Activated B cell treated with CpG ODN at 0.5 μM for 24 hours (primary cell): ENCODE measurements at regions not wholly inside any gene's neighbourhood (a gene's known extent, or its start where the extent isn't known, plus 50 kb on each side); places are given as distances from the start of the nearest gene placed in this dataset.

Source experiments
- ATAC-seq: fragments of 200-7000 bp; cut with Tn5 transposase; one replicate; pipeline ENCODE4 v1.10.0; 2021; ENCODE audit warnings: low read depth, mild to moderate bottlenecking, moderate library complexity
- CTCF ChIA-PET: fragments of 350-600 bp; sonication (Branson Sonifier 250); formaldehyde crosslinking; loops from one replicate; lab custom pipeline; 2021; ENCODE audit warnings: antibody characterized with exemption; lab: Charles Lee
- POLR2A ChIA-PET: fragments of 350-600 bp; sonication (Branson Sonifier 250); formaldehyde crosslinking; loops from one replicate; lab custom pipeline; 2021; ENCODE audit warnings: antibody characterized with exemption; lab: Charles Lee
- DNase-seq: peaks from one replicate; pipeline ENCODE4 v3.0.0; 2022
- H3K27ac Mint-ChIP-seq: one replicate; pipeline ENCODE4 v1.8.0; 2020; ENCODE audit warnings: mixed read lengths
- H3K27me3 Mint-ChIP-seq: one replicate; pipeline ENCODE4 v1.8.0; 2021; ENCODE audit warnings: mixed read lengths
- H3K36me3 Mint-ChIP-seq: one replicate; pipeline ENCODE4 v1.8.0; 2021; ENCODE audit warnings: low read depth, mixed read lengths
- H3K4me1 Mint-ChIP-seq: one replicate; pipeline ENCODE4 v1.8.0; 2021; ENCODE audit warnings: mixed read lengths
- H3K4me3 Mint-ChIP-seq: one replicate; pipeline ENCODE4 v1.8.0; 2020; ENCODE audit warnings: mild to moderate bottlenecking, mixed read lengths
- H3K9me3 Mint-ChIP-seq: one replicate; pipeline ENCODE4 v1.8.0; 2020; ENCODE audit warnings: mixed read lengths
- intact Hi-C: fragments of 100-400 bp; cut with micrococcal nuclease; formaldehyde crosslinking; loops from one replicate; pipeline ENCODE4 v1.15.1; 2024
- TF ChIP-seq, protein P1 (sequence below): fragments of 200-600 bp; IDR thresholded peaks from one replicate; pipeline ENCODE4 v1.8.0; 2022; ENCODE audit warnings: antibody characterized with exemption, mild to moderate bottlenecking

DNA sequence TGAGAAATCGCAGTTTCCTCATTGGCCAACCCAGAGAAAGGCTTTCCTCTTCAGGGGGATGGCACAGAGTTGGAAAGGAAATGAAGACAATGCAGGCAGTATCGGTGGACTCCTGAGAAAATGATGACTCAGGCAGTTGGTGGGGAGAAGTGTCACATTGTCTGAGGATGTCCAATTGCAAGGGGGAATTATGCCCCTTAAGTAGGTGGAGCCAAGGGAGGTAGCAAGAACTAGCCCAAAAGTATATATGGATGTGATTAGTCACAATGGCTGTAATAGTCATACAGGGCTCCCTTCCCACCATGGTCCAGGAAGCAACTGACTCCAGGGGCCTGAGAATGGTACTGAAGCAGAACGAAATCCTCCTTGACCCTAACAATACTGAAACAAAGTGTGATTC, 58.3 kb upstream of the EGFR start:
- ChIA-PET POLR2A (no interaction called here), CTCF (no interaction called here)
- Mint-ChIP-seq H3K9me3 (no peaks in the 10 kb centered on the region), H3K4me1 (no peaks in the 10 kb centered on the region), H3K4me3 (no peak overlapping the region), H3K36me3 (no peaks in the 10 kb centered on the region), H3K27me3 (peaks cover 6% of the 10 kb centered on the region), H3K27ac (no peak overlapping the region)
- TF ChIP-seq, protein P1, sequence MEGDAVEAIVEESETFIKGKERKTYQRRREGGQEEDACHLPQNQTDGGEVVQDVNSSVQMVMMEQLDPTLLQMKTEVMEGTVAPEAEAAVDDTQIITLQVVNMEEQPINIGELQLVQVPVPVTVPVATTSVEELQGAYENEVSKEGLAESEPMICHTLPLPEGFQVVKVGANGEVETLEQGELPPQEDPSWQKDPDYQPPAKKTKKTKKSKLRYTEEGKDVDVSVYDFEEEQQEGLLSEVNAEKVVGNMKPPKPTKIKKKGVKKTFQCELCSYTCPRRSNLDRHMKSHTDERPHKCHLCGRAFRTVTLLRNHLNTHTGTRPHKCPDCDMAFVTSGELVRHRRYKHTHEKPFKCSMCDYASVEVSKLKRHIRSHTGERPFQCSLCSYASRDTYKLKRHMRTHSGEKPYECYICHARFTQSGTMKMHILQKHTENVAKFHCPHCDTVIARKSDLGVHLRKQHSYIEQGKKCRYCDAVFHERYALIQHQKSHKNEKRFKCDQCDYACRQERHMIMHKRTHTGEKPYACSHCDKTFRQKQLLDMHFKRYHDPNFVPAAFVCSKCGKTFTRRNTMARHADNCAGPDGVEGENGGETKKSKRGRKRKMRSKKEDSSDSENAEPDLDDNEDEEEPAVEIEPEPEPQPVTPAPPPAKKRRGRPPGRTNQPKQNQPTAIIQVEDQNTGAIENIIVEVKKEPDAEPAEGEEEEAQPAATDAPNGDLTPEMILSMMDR, result no peak
- DNase-seq, result no peak
- intact Hi-C loops, result no loop called here
- no peak for ATAC-seq

DNA sequence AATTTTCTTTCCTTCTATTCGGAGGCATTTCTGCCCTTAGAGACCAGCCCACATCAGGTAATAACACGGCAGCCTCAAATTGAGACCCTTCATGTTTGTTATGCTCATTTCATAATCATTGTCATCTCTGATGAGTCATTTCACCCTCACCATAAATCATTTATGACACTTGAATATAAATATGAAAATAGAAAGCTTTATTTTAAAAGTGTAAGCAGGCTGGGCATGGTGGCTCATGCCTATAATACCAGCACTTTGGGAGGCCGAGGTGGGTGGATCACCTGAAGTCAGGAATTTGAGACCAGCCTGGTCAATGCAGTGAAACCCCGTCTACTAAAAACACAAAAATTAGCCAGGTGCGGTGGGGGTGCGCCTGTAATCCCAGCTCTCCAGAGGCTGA, 57.4 kb upstream of the EGFR start:
- H3K36me3 Mint-ChIP-seq, result no peaks in the 10 kb centered on the region
- no peak overlapping the region for H3K4me3 Mint-ChIP-seq
- intact Hi-C loops, result no loop called here
- ATAC-seq (no peak), DNase-seq (no peak)
- POLR2A ChIA-PET, result no interaction called here
- peaks cover 6% of the 10 kb centered on the region for H3K27me3 Mint-ChIP-seq
- no peaks in the 10 kb centered on the region for H3K4me1 Mint-ChIP-seq
- H3K9me3 Mint-ChIP-seq, result no peaks in the 10 kb centered on the region
- TF ChIP-seq, protein P1, result no peak
- H3K27ac Mint-ChIP-seq, result no peak overlapping the region
- CTCF ChIA-PET, result interaction anchor here (0.6 kb wide), 1 partner anchor 1040 kb away, joined by 3 read pairs; no protein-coding TSS in a partner anchor

DNA sequence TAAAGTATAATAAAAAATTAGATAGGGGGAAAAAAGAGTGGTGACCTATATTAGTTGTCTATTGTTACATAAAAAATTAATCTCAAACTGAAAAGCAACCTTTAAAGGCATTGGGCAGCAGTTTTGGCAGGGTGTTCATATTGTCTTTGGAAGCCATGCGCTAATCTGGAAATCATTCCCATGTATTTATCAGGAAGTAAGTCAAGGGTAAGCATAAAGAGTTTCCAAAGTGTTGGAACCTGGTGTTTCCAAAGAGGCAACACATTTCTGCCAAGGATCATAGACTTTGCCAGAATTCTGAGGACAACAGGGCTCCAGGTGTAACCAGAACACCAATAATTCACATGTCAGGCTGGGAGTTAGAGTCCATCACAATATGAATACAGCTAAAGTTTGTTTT, 55.7 kb upstream of the EGFR start:
- Mint-ChIP-seq H3K36me3 (no peaks in the 10 kb centered on the region), H3K9me3 (no peaks in the 10 kb centered on the region), H3K27ac (no peak overlapping the region), H3K27me3 (peaks cover 9% of the 10 kb centered on the region), H3K4me1 (no peaks in the 10 kb centered on the region), H3K4me3 (no peak overlapping the region)
- ChIA-PET POLR2A (no interaction called here), CTCF (no interaction called here)
- ATAC-seq, result no peak
- TF ChIP-seq, protein P1, result no peak
- intact Hi-C loops, result no loop called here
- no peak for DNase-seq

DNA sequence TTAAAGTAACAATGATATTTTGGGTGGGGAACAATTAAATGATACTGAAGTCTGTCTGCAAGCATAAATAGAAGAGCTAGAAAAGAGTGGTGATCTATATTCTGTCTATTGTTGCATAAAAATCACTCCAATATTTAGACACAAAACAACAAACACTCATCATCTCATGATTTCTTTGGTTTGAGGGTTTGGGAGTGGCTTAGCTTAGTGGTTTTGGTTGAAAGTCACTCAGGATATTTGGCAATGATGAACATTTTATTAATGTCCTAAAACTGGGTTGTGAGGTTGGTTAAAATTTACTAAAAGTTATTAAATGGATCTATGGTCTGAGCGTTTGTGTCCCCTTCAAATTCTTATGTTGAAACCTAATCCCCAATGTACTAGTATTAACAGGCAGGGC, 54.7 kb upstream of the EGFR start:
- CTCF ChIA-PET, result no interaction called here
- no peak for DNase-seq
- peaks cover 9% of the 10 kb centered on the region for H3K27me3 Mint-ChIP-seq
- H3K4me1 Mint-ChIP-seq, result no peaks in the 10 kb centered on the region
- POLR2A ChIA-PET, result no interaction called here
- ATAC-seq, result no peak
- no peaks in the 10 kb centered on the region for H3K9me3 Mint-ChIP-seq
- H3K36me3 Mint-ChIP-seq, result no peaks in the 10 kb centered on the region
- no peak overlapping the region for H3K4me3 Mint-ChIP-seq
- TF ChIP-seq, protein P1, result no peak
- intact Hi-C loops, result no loop called here
- no peak overlapping the region for H3K27ac Mint-ChIP-seq

DNA sequence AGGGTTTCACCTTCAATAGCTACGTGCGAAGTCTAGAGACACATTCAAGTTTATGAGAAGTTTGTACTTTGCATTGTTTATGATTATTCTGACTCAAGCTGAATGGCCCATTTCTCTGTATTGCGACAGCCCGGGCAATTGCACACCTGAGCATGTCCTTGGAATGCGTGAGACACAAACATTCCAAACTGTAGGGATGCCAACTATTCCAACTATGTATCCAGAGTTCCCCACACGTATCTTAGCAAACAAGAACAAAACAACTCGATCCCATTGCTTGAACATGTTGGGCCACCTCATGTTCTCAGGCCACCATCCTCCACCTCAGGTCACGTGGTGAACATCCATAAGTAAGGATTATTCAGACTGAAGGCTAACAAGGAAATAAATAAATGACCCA, 51.4 kb upstream of the EGFR start:
- DNase-seq, result no peak
- POLR2A ChIA-PET, result no interaction called here
- H3K27ac Mint-ChIP-seq, result no peak overlapping the region
- intact Hi-C loops, result no loop called here
- peaks cover 3% of the 10 kb centered on the region for H3K27me3 Mint-ChIP-seq
- CTCF ChIA-PET, result no interaction called here
- no peak overlapping the region for H3K4me3 Mint-ChIP-seq
- no peaks in the 10 kb centered on the region for H3K36me3 Mint-ChIP-seq
- TF ChIP-seq, protein P1, result no peak
- no peaks in the 10 kb centered on the region for H3K9me3 Mint-ChIP-seq
- no peaks in the 10 kb centered on the region for H3K4me1 Mint-ChIP-seq
- no peak for ATAC-seq
